Gastroesophageal sphincter (tissue), 4 donors: ENCODE measurements at regions not wholly inside any gene's neighbourhood (a gene's known extent, or its start where the extent isn't known, plus 50 kb on each side); places are given as distances from the start of the nearest gene placed in this dataset.
A peak's percentile ranks its signal among the peaks of the same experiment; 100 is the strongest.
"Not testable (repeated sequence)": the region's sequence is repeated elsewhere in the genome, so short reads cannot be mapped to it uniquely, and the experiment has no call there.

Source experiments
- ATAC-seq: fragments of 150-250 bp; one replicate; pipeline ENCODE4 v1.9.1; 2016; ENCODE audit warnings: mild to moderate bottlenecking, moderate library complexity
- H3K27ac ChIP-seq, 4 donors: fragments of 200-600 bp; sonication (generic) in 3 of 4; 1 replicate in 3 of 4; 2 replicates in 1 of 4; pipeline ENCODE4 v1.5.1; 2016 to 2019
- H3K27me3 ChIP-seq: fragments of 200-600 bp; sonication (generic); one replicate; pipeline ENCODE4 v1.5.1; 2019
- H3K36me3 ChIP-seq, 2 donors: fragments of 200-600 bp; sonication (generic); one replicate each; pipeline ENCODE4 v1.5.1; 2019; ENCODE audit warnings: control low read depth in 1 of 2
- H3K4me1 ChIP-seq, 3 donors: fragments of 200-600 bp; sonication (generic); 1 replicate in 2 of 3; 2 replicates in 1 of 3; pipeline ENCODE4 v1.5.1; 2016 to 2019; ENCODE audit warnings: control low read depth in 2 of 3
- H3K4me3 ChIP-seq, 2 donors: fragments of 200-600 bp; sonication (generic); one replicate each; pipeline ENCODE4 v1.5.1; 2019; ENCODE audit warnings: mild to moderate bottlenecking in 1 of 2, moderate library complexity in 1 of 2
- H3K9me3 ChIP-seq, 3 donors: fragments of 200-600 bp; sonication (generic); one replicate each; pipeline ENCODE4 v1.5.1; 2017 to 2019; ENCODE audit warnings: control low read depth in 2 of 3
- EP300 ChIP-seq: sonication (generic); formaldehyde crosslinking; IDR thresholded peaks from one replicate; pipeline ENCODE4 v1.6.1; 2017; ENCODE audit warnings: antibody characterized with exemption, mild to moderate bottlenecking
- POLR2A ChIP-seq, 2 donors: fragments of 450-650 bp; IDR thresholded peaks; one replicate each; pipeline ENCODE4 v1.6.1; 2017; ENCODE audit warnings: antibody characterized with exemption in 2 of 2, mild to moderate bottlenecking in 2 of 2, moderate library complexity in 1 of 2
- POLR2AphosphoS5 ChIP-seq: sonication (generic); formaldehyde crosslinking; IDR thresholded peaks from one replicate; pipeline ENCODE4 v1.6.1; 2017; ENCODE audit warnings: antibody characterized with exemption
- WGBS, 2 donors: methylation state at CpG; one replicate each; pipeline ENCODE4 v1.1.5; 2018; ENCODE audit warnings: low coverage in 1 of 2; 5-methylcytosine and 5-hydroxymethylcytosine counted together
- TF ChIP-seq, protein P1 (sequence below), 4 experiments: fragments of 200-600 bp in 2 of 4; fragments of 450-650 bp in 2 of 4; sonication (generic) in 1 of 4; IDR thresholded peaks; one replicate each; pipeline ENCODE4 v1.5.1; 2017 to 2019; ENCODE audit warnings: antibody characterized with exemption in 4 of 4, mild to moderate bottlenecking in 2 of 4, moderate library complexity in 2 of 4

DNA sequence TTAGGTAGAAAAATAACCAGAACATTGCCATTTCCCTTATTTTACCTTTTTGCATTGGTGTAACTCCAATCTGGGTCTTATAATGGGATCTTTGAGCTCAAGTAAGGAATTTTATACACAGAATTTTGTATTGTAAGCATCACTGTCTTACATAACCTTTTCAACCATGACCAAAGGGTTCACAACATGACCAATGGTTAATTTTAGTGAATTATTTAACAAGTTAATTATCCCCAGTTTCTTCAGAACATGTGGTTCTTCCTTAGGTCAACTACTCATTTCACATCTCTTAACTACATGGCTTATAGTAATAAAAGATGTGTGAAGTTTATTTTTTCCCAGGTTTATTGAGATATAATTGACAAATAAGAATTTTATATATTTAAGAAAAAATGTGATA is 74.2 kb upstream of the RHOBTB1 start:
- Histone ChIP-seq H3K4me1 (no peaks in the 10 kb centered on the region), H3K27me3 (no peaks in the 10 kb centered on the region), H3K4me3 (no peak overlapping the region), H3K36me3 (no peaks in the 10 kb centered on the region), H3K27ac (no peak overlapping the region), H3K9me3 (no peaks in the 10 kb centered on the region)
- TF ChIP-seq, protein P1, sequence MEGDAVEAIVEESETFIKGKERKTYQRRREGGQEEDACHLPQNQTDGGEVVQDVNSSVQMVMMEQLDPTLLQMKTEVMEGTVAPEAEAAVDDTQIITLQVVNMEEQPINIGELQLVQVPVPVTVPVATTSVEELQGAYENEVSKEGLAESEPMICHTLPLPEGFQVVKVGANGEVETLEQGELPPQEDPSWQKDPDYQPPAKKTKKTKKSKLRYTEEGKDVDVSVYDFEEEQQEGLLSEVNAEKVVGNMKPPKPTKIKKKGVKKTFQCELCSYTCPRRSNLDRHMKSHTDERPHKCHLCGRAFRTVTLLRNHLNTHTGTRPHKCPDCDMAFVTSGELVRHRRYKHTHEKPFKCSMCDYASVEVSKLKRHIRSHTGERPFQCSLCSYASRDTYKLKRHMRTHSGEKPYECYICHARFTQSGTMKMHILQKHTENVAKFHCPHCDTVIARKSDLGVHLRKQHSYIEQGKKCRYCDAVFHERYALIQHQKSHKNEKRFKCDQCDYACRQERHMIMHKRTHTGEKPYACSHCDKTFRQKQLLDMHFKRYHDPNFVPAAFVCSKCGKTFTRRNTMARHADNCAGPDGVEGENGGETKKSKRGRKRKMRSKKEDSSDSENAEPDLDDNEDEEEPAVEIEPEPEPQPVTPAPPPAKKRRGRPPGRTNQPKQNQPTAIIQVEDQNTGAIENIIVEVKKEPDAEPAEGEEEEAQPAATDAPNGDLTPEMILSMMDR (IDR thresholded peaks at IDR 0.05) = no peak
- TF ChIP-seq POLR2A (IDR thresholded peaks at IDR 0.05) (no peak), POLR2AphosphoS5 (no peak), EP300 (no peak)
- no peak for ATAC-seq

DNA sequence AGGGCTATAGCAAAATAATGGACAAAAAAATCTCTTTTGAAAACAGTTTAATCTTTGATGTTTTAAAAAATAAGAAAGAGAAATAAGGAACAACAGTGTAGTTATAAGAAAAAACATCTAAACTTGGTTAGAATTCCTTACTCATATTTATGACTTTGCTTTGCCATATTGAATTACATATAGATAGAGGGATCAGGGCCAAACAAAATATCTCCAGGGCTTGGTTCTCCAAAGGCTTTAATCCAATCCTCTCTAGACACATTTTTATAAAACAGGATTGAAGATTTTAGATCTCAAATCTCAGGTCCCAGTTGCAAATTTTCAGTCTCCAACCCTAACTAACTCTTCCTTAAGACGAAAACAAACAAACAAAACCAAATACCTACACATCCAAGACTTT is 72.6 kb upstream of the RHOBTB1 start:
- Histone ChIP-seq H3K4me3 (no peak overlapping the region), H3K27me3 (no peaks in the 10 kb centered on the region), H3K4me1 (no peaks in the 10 kb centered on the region), H3K36me3 (no peaks in the 10 kb centered on the region), H3K9me3 (no peaks in the 10 kb centered on the region), H3K27ac (no peak overlapping the region)
- WGBS, 2 donors = 86 to 100% methylated on average over 1 of the region's 1 CpG
- TF ChIP-seq EP300 = no peak
- TF ChIP-seq, protein P1 (IDR thresholded peaks at IDR 0.05) = no peak
- no peak for TF ChIP-seq POLR2A (IDR thresholded peaks at IDR 0.05)
- TF ChIP-seq POLR2AphosphoS5 = no peak
- no peak for ATAC-seq

DNA sequence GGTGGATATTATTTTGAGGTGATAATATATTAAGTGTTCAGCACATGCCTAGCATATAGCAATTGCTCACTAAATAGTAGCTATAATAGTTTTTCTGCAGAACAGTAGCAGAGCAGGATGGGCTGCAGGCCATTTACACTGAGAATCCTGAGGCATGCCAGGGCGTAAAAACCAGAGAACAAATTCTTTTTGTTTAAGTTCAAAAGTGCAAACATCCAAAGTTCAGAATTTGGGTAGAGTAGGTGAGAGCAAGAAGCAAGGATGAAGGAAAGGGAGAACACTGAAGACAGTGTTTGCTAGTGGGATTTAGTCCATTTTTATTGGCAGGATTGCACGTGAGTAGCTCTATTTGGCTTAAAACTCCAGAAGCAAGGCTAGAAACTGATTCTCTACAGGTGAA is 72.0 kb upstream of the RHOBTB1 start:
- H3K9me3 ChIP-seq = no peaks in the 10 kb centered on the region
- ATAC-seq = no peak
- H3K4me1 ChIP-seq = no peaks in the 10 kb centered on the region
- 70 to 91% methylated on average over 1 to 2 of the region's 2 CpGs for WGBS, 2 donors
- H3K4me3 ChIP-seq = no peak overlapping the region
- H3K27ac ChIP-seq = no peak overlapping the region
- TF ChIP-seq EP300 (no peak), POLR2AphosphoS5 (no peak), POLR2A (IDR thresholded peaks at IDR 0.05) (no peak)
- TF ChIP-seq, protein P1 (IDR thresholded peaks at IDR 0.05) = no peak
- no peaks in the 10 kb centered on the region for H3K27me3 ChIP-seq
- no peaks in the 10 kb centered on the region for H3K36me3 ChIP-seq

DNA sequence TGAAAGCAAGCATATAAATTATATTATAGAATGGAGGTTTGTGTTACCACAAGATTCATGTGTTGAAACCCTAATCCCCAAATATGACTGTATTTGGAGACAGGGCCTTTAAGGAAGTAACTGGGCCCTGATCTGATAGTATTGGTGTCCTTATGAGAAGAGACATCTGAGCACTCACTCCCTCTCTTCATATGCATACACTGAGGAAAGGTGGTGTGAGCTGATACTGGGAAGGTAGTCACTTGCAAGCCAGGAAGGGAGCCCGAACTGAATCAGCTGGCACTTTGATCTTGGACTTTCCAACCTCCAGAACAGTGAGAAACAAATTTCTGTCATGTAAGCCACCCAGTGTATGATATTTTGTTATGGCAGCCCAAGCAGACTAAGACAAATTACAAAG is 66.9 kb upstream of the RHOBTB1 start:
- Histone ChIP-seq H3K27me3 (no peaks in the 10 kb centered on the region), H3K9me3 (no peaks in the 10 kb centered on the region), H3K27ac (no peak overlapping the region), H3K4me1 (no peaks in the 10 kb centered on the region), H3K4me3 (no peak overlapping the region), H3K36me3 (no peaks in the 10 kb centered on the region)
- WGBS, 2 donors = no CpG with 5 or more reads among the region's 1 CpG
- ATAC-seq = no peak
- TF ChIP-seq POLR2A (IDR thresholded peaks at IDR 0.05) (no peak), EP300 (no peak), POLR2AphosphoS5 (no peak)
- TF ChIP-seq, protein P1 (IDR thresholded peaks at IDR 0.05) = no peak

DNA sequence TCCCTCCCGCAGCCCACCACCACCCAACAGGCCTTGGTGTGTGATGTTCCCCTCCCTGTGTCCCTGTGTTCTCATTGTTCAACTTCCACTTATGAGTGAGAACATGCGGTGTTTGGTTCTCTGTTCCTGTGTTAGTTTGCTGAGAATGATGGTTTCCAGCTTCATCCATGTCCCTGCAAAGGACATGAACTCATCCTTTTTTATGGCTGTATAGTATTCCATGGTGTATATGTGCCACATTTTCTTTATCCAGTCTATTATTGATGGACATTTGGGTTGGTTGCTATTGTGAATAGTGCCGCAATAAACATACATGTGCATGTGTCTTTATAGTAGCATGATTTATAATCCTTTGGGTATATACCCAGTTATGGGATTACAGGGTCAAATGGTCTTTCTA is 59.1 kb upstream of the RHOBTB1 start:
- WGBS, 2 donors = 100% methylated on average over 2 to 3 of the region's 3 CpGs
- not testable (repeated sequence) for H3K4me3 ChIP-seq

DNA sequence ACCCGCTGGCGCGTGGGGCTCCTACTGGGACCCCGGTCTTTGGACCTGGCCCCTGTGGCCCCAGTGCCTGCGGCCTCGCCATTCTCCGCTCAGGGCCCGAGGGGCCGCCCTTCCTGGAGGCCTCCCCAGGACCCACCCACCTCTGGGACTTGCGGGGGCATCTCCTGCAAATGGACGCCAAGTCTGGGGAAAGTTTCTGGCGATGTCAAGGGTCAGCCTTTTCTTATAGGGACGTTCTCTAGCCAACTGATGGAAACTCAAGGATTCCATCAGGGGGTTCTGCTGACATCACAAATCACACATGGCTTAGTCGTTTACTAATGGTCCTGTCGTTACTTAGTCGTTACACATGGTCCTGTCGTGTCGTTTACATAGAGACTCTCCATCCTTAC is 57.7 kb upstream of the RHOBTB1 start:
- peak overlapping the region in 1 of 4 donors; percentile 68 for H3K27ac ChIP-seq
- H3K9me3 ChIP-seq = no peaks in the 10 kb centered on the region

More for the DNA sequence above, 59.1 kb upstream of the RHOBTB1 start:
- not testable (repeated sequence) for H3K36me3 ChIP-seq, ATAC-seq, H3K27ac ChIP-seq, H3K9me3 ChIP-seq
- H3K4me1 ChIP-seq = peaks cover 0 to 12% (median 3%) of the 10 kb centered on the region in 3 donors
- H3K27me3 ChIP-seq = peaks cover 18% of the 10 kb centered on the region

More for the DNA sequence above, 57.7 kb upstream of the RHOBTB1 start:
- Histone ChIP-seq H3K27me3 (peaks cover 18% of the 10 kb centered on the region), H3K36me3 (no peaks in the 10 kb centered on the region), H3K4me3 (peak overlapping the region; percentile 12 to 59), H3K4me1 (peaks cover 0 to 12% (median 3%) of the 10 kb centered on the region in 3 donors)
- WGBS, 2 donors = 59 to 65% methylated on average over 7 of the region's 18 CpGs
- TF ChIP-seq POLR2AphosphoS5 (no peak), POLR2A (IDR thresholded peaks at IDR 0.05) (no peak), EP300 (no peak)
- TF ChIP-seq, protein P1 (IDR thresholded peaks at IDR 0.05) = no peak
- peak; percentile 16 for ATAC-seq
